8988T (cell line): ENCODE measurements at regions not wholly inside any gene's neighbourhood (a gene's known extent, or its start where the extent isn't known, plus 50 kb on each side); places are given as distances from the start of the nearest gene placed in this dataset.

Source experiments
- DNase-seq: peaks from one replicate; pipeline ENCODE4 v3.0.0; 2011

- no peak for DNase-seq
Observed at GRCh38 chr3:159629329-159630084, 359.1 kb upstream of the IL12A start.

- no peak for DNase-seq
Observed at GRCh38 chr3:159631226-159631625, 357.4 kb upstream of the IL12A start.

- no peak for DNase-seq
Observed at GRCh38 chr3:159632128-159632527, 356.5 kb upstream of the IL12A start.

GRCh38 chr3:159632851-159633250 is 355.8 kb upstream of the IL12A start:
- no peak for DNase-seq

- no peak for DNase-seq
Observed at GRCh38 chr3:159634483-159634882, 354.2 kb upstream of the IL12A start.

- no peak for DNase-seq
Observed at GRCh38 chr3:159635047-159635641, 353.5 kb upstream of the IL12A start.

- DNase-seq: no peak
Observed at GRCh38 chr3:159637883-159638542, 350.6 kb upstream of the IL12A start.

- no peak for DNase-seq
Observed at GRCh38 chr3:159640225-159640624, 348.4 kb upstream of the IL12A start.

- no peak for DNase-seq
Observed at GRCh38 chr3:159643406-159643805, 345.2 kb upstream of the IL12A start.

- DNase-seq: no peak
Observed at GRCh38 chr3:159645874-159646273, 342.8 kb upstream of the IL12A start.

GRCh38 chr3:159649951-159650350 is 338.7 kb upstream of the IL12A start:
- no peak for DNase-seq

GRCh38 chr3:159650726-159651125 is 337.9 kb upstream of the IL12A start:
- no peak for DNase-seq

- no peak for DNase-seq
Observed at GRCh38 chr3:159652452-159652851, 336.2 kb upstream of the IL12A start.

- DNase-seq: no peak
Observed at GRCh38 chr3:159654183-159655134, 334.2 kb upstream of the IL12A start.

GRCh38 chr3:159655202-159655601 is 333.4 kb upstream of the IL12A start:
- DNase-seq: no peak

- no peak for DNase-seq
Observed at GRCh38 chr3:159657176-159657575, 331.5 kb upstream of the IL12A start.

- DNase-seq: no peak
Observed at GRCh38 chr3:159657629-159658028, 331.0 kb upstream of the IL12A start.

GRCh38 chr3:159660326-159660725 is 328.3 kb upstream of the IL12A start:
- no peak for DNase-seq

- DNase-seq: no peak
Observed at GRCh38 chr3:159660901-159661300, 327.7 kb upstream of the IL12A start.

GRCh38 chr3:159662549-159662948 is 326.1 kb upstream of the IL12A start:
- no peak for DNase-seq

GRCh38 chr3:159664006-159664405 is 324.6 kb upstream of the IL12A start:
- DNase-seq: no peak

GRCh38 chr3:159664653-159665052 is 324.0 kb upstream of the IL12A start:
- no peak for DNase-seq

GRCh38 chr3:159667261-159667660 is 321.4 kb upstream of the IL12A start:
- no peak for DNase-seq
